GM19455 (cell line): ENCODE measurements at regions not wholly inside any gene's neighbourhood (a gene's known extent, or its start where the extent isn't known, plus 50 kb on each side); places are given as distances from the start of the nearest gene placed in this dataset.

Experiments
- ATAC-seq: cut with Tn5 transposase; IDR thresholded peaks from one replicate; pipeline ENCODE4 v1.9.1; 2021; ENCODE audit not compliant: unreplicated experiment

- no peak for ATAC-seq
Observed at GRCh38 chr1:5351366-5351765, 640.9 kb downstream of the NPHP4 start.

- ATAC-seq, result no peak
Observed at GRCh38 chr1:5349526-5349925, 642.7 kb downstream of the NPHP4 start.

GRCh38 chr1:5348732-5349465, 643.3 kb downstream of the NPHP4 start:
- no peak for ATAC-seq

- ATAC-seq, result no peak
Observed at GRCh38 chr1:5347726-5348125, 644.5 kb downstream of the NPHP4 start.

GRCh38 chr1:5345556-5345955, 646.7 kb downstream of the NPHP4 start:
- ATAC-seq, result no peak

- ATAC-seq, result no peak
Observed at GRCh38 chr1:5343256-5344020, 648.8 kb downstream of the NPHP4 start.

- no peak for ATAC-seq
Observed at GRCh38 chr1:5342830-5343229, 649.4 kb downstream of the NPHP4 start.

GRCh38 chr1:5342172-5342571, 650.1 kb downstream of the NPHP4 start:
- no peak for ATAC-seq

GRCh38 chr1:5341471-5341870, 650.8 kb downstream of the NPHP4 start:
- no peak for ATAC-seq

- ATAC-seq, result no peak
Observed at GRCh38 chr1:5340560-5341130, 651.6 kb downstream of the NPHP4 start.

- no peak for ATAC-seq
Observed at GRCh38 chr1:5338466-5338865, 653.8 kb downstream of the NPHP4 start.

- no peak for ATAC-seq
Observed at GRCh38 chr1:5333291-5333690, 658.9 kb downstream of the NPHP4 start.

GRCh38 chr1:5331101-5331500, 661.1 kb downstream of the NPHP4 start:
- no peak for ATAC-seq

- no peak for ATAC-seq
Observed at GRCh38 chr1:5329068-5329739, 663.0 kb downstream of the NPHP4 start.

GRCh38 chr1:5324883-5325282, 667.3 kb downstream of the NPHP4 start:
- ATAC-seq, result no peak

- ATAC-seq, result no peak
Observed at GRCh38 chr1:5318143-5318816, 663.9 kb downstream of the AJAP1 start.

GRCh38 chr1:5317391-5317790, 663.0 kb downstream of the AJAP1 start:
- no peak for ATAC-seq

- no peak for ATAC-seq
Observed at GRCh38 chr1:5312862-5313261, 658.5 kb downstream of the AJAP1 start.

GRCh38 chr1:5312293-5312674, 657.9 kb downstream of the AJAP1 start:
- ATAC-seq, result no peak

- no peak for ATAC-seq
Observed at GRCh38 chr1:5311634-5312292, 657.4 kb downstream of the AJAP1 start.

GRCh38 chr1:5311147-5311546, 656.7 kb downstream of the AJAP1 start:
- no peak for ATAC-seq
